Loucy (cell line): ENCODE measurements at regions not wholly inside any gene's neighbourhood (a gene's known extent, or its start where the extent isn't known, plus 50 kb on each side); places are given as distances from the start of the nearest gene placed in this dataset.

Experiments
- H2AFZ ChIP-seq: fragments of 200-600 bp; sonication (generic); 2 replicates; pipeline ENCODE4 v1.6.0; 2016; ENCODE audit warnings: antibody characterized with exemption, mild to moderate bottlenecking, low read length, moderate library complexity
- H3F3A ChIP-seq: fragments of 200-600 bp; 2 replicates; pipeline ENCODE4 v1.6.0; 2016; ENCODE audit warnings: antibody characterized with exemption, low read depth, mild to moderate bottlenecking
- H3K27me3 ChIP-seq: fragments of 200-600 bp; sonication (generic); 2 replicates; pipeline ENCODE4 v1.6.1; 2014; ENCODE audit warnings: low read length, mild to moderate bottlenecking; ENCODE audit not compliant: insufficient read depth, poor library complexity, severe bottlenecking
- H3K36me3 ChIP-seq: fragments of 200-600 bp; sonication (generic); 2 replicates; pipeline ENCODE4 v1.6.1; 2016; ENCODE audit warnings: low read length; ENCODE audit not compliant: insufficient read depth
- H3K4me1 ChIP-seq: fragments of 200-600 bp; sonication (generic); 2 replicates; pipeline ENCODE4 v1.5.1; 2014; ENCODE audit warnings: low read length, mild to moderate bottlenecking; ENCODE audit not compliant: insufficient read depth, poor library complexity, severe bottlenecking
- H3K4me2 ChIP-seq: fragments of 200-600 bp; sonication (generic); 2 replicates; pipeline ENCODE4 v1.6.0; 2014; ENCODE audit warnings: antibody characterized with exemption, low read length, low read depth, mild to moderate bottlenecking; ENCODE audit not compliant: poor library complexity, severe bottlenecking
- H3K4me3 ChIP-seq: fragments of 200-600 bp; sonication (generic); 2 replicates; pipeline ENCODE4 v1.5.1; 2014; ENCODE audit warnings: low read length, mild to moderate bottlenecking, mixed read lengths; ENCODE audit not compliant: poor library complexity, severe bottlenecking
- H3K79me2 ChIP-seq: fragments of 200-600 bp; sonication (generic); 2 replicates; pipeline ENCODE4 v1.6.1; 2014; ENCODE audit warnings: low read length; ENCODE audit not compliant: insufficient read depth
- H3K9ac ChIP-seq: fragments of 200-600 bp; sonication (generic); 2 replicates; pipeline ENCODE4 v1.6.0; 2014; ENCODE audit warnings: mild to moderate bottlenecking, low read depth, low read length, moderate library complexity; ENCODE audit not compliant: poor library complexity, severe bottlenecking
- H3K9me2 ChIP-seq: fragments of 200-600 bp; sonication (generic); replicated peaks from 2 replicates; pipeline ENCODE4 v1.6.1; 2016; ENCODE audit warnings: low read depth, low read length, mixed read lengths
- H3K9me3 ChIP-seq: fragments of 200-600 bp; sonication (generic); 2 replicates; pipeline ENCODE4 v1.6.1; 2014; ENCODE audit warnings: mild to moderate bottlenecking, antibody characterized with exemption, low read length, low read depth; ENCODE audit not compliant: insufficient read depth
- H4K20me1 ChIP-seq: fragments of 200-600 bp; sonication (generic); 2 replicates; pipeline ENCODE4 v1.6.0; 2014; ENCODE audit warnings: antibody characterized with exemption, low read length, mild to moderate bottlenecking; ENCODE audit not compliant: insufficient read depth, poor library complexity, severe bottlenecking
- EZH2phosphoT487 ChIP-seq: fragments of 200-600 bp; IDR thresholded peaks from 2 replicates; pipeline ENCODE4 v1.6.1; 2018; ENCODE audit warnings: antibody characterized with exemption, mild to moderate bottlenecking, moderate library complexity, borderline replicate concordance
- TF ChIP-seq, protein P1 (sequence below): fragments of 200-600 bp; sonication (generic); conservative IDR thresholded peaks from 2 replicates; pipeline ENCODE4 v1.5.1; 2014; ENCODE audit warnings: mild to moderate bottlenecking, antibody characterized with exemption, low read length

DNA sequence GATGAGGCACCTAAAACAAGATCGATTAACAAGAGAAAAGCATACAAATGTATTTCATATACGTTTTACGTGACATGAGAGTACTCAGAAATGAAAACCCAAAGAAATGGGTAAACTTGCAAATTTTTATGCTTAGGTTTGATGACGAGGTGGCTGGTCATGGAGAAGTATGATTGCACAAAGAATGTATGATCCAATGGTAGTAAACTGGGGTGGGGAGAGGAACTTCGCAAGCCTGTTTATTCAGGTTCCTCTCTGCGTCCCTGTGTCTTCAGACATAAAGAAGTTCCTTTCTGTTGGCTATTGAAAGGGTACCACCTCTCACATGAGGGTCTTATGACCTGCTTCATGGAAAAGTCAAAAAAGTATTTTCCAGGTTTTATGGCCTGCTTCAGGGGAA is 309.2 kb downstream of the BCOR start:
- Histone ChIP-seq H4K20me1 (no peaks in the 10 kb centered on the region), H3K4me2 (no peak overlapping the region), H2AFZ (no peak overlapping the region), H3K9ac (no peak overlapping the region), H3K79me2 (no peaks in the 10 kb centered on the region), H3F3A (no peaks in the 10 kb centered on the region), H3K4me1 (no peaks in the 10 kb centered on the region), H3K9me3 (no peaks in the 10 kb centered on the region), H3K36me3 (no peaks in the 10 kb centered on the region), H3K4me3 (no peak overlapping the region), H3K27me3 (no peaks in the 10 kb centered on the region), H3K9me2 (no peaks in the 10 kb centered on the region)
- TF ChIP-seq, protein P1, sequence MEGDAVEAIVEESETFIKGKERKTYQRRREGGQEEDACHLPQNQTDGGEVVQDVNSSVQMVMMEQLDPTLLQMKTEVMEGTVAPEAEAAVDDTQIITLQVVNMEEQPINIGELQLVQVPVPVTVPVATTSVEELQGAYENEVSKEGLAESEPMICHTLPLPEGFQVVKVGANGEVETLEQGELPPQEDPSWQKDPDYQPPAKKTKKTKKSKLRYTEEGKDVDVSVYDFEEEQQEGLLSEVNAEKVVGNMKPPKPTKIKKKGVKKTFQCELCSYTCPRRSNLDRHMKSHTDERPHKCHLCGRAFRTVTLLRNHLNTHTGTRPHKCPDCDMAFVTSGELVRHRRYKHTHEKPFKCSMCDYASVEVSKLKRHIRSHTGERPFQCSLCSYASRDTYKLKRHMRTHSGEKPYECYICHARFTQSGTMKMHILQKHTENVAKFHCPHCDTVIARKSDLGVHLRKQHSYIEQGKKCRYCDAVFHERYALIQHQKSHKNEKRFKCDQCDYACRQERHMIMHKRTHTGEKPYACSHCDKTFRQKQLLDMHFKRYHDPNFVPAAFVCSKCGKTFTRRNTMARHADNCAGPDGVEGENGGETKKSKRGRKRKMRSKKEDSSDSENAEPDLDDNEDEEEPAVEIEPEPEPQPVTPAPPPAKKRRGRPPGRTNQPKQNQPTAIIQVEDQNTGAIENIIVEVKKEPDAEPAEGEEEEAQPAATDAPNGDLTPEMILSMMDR, result no peak
- no peak for TF ChIP-seq EZH2phosphoT487

DNA sequence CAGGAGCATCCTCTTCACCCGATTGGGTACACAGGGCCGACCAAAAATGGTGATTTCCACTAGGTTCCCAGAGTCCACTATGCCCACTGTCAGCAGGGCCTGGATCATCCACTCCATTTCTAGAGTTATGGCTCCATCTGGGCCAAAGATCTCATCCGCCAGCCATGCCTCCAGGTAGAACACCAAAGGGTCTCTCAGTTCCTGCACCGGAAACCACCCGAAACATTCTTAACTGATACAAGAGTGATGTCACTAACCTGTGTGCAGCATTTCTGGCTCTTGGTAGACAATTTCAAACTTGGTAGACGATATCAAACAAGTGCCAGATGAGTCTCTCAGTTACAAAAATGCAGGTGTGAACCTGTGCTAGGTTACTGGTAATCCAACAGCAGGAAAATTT is 306.1 kb downstream of the BCOR start:
- H3F3A ChIP-seq, result no peaks in the 10 kb centered on the region
- H3K4me2 ChIP-seq, result no peak overlapping the region
- H2AFZ ChIP-seq, result no peak overlapping the region
- no peak overlapping the region for H3K9ac ChIP-seq
- no peaks in the 10 kb centered on the region for H4K20me1 ChIP-seq
- H3K27me3 ChIP-seq, result no peaks in the 10 kb centered on the region
- H3K36me3 ChIP-seq, result no peaks in the 10 kb centered on the region
- no peaks in the 10 kb centered on the region for H3K9me3 ChIP-seq
- no peak overlapping the region for H3K4me3 ChIP-seq
- H3K4me1 ChIP-seq, result no peaks in the 10 kb centered on the region
- TF ChIP-seq EZH2phosphoT487, result no peak
- TF ChIP-seq, protein P1, result no peak
- no peaks in the 10 kb centered on the region for H3K79me2 ChIP-seq
- no peaks in the 10 kb centered on the region for H3K9me2 ChIP-seq

GRCh38 chrX:39795605-39796004 is 302.2 kb downstream of the BCOR start:
- H3K4me3 ChIP-seq, result no peak overlapping the region
- H4K20me1 ChIP-seq, result no peaks in the 10 kb centered on the region
- H2AFZ ChIP-seq, result no peak overlapping the region
- no peaks in the 10 kb centered on the region for H3K9me2 ChIP-seq
- H3K36me3 ChIP-seq, result no peaks in the 10 kb centered on the region
- no peak overlapping the region for H3K4me2 ChIP-seq
- no peak for TF ChIP-seq EZH2phosphoT487
- TF ChIP-seq, protein P1, result no peak
- H3F3A ChIP-seq, result no peaks in the 10 kb centered on the region
- no peaks in the 10 kb centered on the region for H3K79me2 ChIP-seq
- no peaks in the 10 kb centered on the region for H3K27me3 ChIP-seq
- H3K4me1 ChIP-seq, result no peaks in the 10 kb centered on the region
- H3K9ac ChIP-seq, result no peak overlapping the region
- no peaks in the 10 kb centered on the region for H3K9me3 ChIP-seq
